Tibial nerve (tissue), 4 donors: ENCODE measurements at regions not wholly inside any gene's neighbourhood (a gene's known extent, or its start where the extent isn't known, plus 50 kb on each side); places are given as distances from the start of the nearest gene placed in this dataset.

Source experiments
- EP300 ChIP-seq, 2 donors: sonication (generic); formaldehyde crosslinking; IDR thresholded peaks; one replicate each; pipeline ENCODE4 v1.6.1; 2017; ENCODE audit warnings: antibody characterized with exemption in 2 of 2, mild to moderate bottlenecking in 1 of 2
- POLR2A ChIP-seq, 2 donors: fragments of 450-650 bp; IDR thresholded peaks; one replicate each; pipeline ENCODE4 v1.6.1; 2017; ENCODE audit warnings: antibody characterized with exemption in 2 of 2, mild to moderate bottlenecking in 2 of 2, moderate library complexity in 2 of 2
- TF ChIP-seq, protein P1 (sequence below), 5 experiments: fragments of 200-600 bp in 3 of 5; fragments of 450-650 bp in 2 of 5; sonication (generic) in 3 of 5; IDR thresholded peaks; one replicate each; pipeline ENCODE4 v1.5.1; 2016 to 2019; ENCODE audit warnings: antibody characterized with exemption in 5 of 5, mild to moderate bottlenecking in 3 of 5, moderate library complexity in 2 of 5

DNA sequence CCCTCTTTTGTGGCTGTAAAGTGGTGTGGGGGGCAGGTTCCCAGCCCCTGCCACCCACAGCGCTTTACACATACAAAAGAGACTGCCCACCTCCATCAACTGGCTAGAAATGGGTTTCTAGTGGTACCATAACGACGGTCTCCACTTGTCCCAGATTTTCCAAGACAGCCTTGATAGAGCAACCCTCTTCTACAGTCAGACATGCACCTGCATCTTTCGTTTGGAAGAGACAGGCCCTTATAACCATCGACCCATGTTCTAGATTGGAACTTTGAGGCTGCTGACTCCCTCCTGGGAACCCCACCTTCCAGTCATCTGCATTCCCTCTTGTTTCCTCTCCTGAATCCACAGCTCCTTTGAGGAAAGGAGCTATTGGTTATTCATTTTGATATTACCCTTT is 63.1 kb downstream of the GSX1 start:
- TF ChIP-seq POLR2A (IDR thresholded peaks at IDR 0.05), result no peak
- TF ChIP-seq, protein P1, sequence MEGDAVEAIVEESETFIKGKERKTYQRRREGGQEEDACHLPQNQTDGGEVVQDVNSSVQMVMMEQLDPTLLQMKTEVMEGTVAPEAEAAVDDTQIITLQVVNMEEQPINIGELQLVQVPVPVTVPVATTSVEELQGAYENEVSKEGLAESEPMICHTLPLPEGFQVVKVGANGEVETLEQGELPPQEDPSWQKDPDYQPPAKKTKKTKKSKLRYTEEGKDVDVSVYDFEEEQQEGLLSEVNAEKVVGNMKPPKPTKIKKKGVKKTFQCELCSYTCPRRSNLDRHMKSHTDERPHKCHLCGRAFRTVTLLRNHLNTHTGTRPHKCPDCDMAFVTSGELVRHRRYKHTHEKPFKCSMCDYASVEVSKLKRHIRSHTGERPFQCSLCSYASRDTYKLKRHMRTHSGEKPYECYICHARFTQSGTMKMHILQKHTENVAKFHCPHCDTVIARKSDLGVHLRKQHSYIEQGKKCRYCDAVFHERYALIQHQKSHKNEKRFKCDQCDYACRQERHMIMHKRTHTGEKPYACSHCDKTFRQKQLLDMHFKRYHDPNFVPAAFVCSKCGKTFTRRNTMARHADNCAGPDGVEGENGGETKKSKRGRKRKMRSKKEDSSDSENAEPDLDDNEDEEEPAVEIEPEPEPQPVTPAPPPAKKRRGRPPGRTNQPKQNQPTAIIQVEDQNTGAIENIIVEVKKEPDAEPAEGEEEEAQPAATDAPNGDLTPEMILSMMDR (IDR thresholded peaks at IDR 0.05), result no peak
- no peak for TF ChIP-seq EP300 (IDR thresholded peaks at IDR 0.05)
